Endodermal cell (in vitro differentiated cells): ENCODE measurements at regions not wholly inside any gene's neighbourhood (a gene's known extent, or its start where the extent isn't known, plus 50 kb on each side); places are given as distances from the start of the nearest gene placed in this dataset.

Experiments used
- DNase-seq: peaks from one replicate; pipeline ENCODE4 v3.0.0-alpha.2; 2017
- H3K27ac ChIP-seq: 2 replicates; pipeline ENCODE4 v1.5.1; 2013; ENCODE audit warnings: mild to moderate bottlenecking, low read depth, low read length, moderate library complexity
- H3K27me3 ChIP-seq: 2 replicates; pipeline ENCODE4 v1.6.1; 2013; ENCODE audit warnings: mild to moderate bottlenecking, low read length, moderate library complexity; ENCODE audit not compliant: insufficient read depth, control insufficient read depth, poor library complexity, severe bottlenecking
- H3K36me3 ChIP-seq: 2 replicates; pipeline ENCODE4 v1.7.0; 2013; ENCODE audit warnings: mild to moderate bottlenecking, low read length, moderate library complexity; ENCODE audit not compliant: control insufficient read depth, insufficient read depth
- H3K4me1 ChIP-seq: one replicate; pipeline ENCODE4 v1.7.0; 2013; ENCODE audit warnings: low read length; ENCODE audit not compliant: control insufficient read depth, insufficient read depth
- H3K4me3 ChIP-seq: 2 replicates; pipeline ENCODE4 v1.5.1; 2013; ENCODE audit warnings: mild to moderate bottlenecking, low read length, moderate library complexity
- H3K9ac ChIP-seq: 2 replicates; pipeline ENCODE4 v1.6.1; 2013; ENCODE audit warnings: mild to moderate bottlenecking, low read length, moderate library complexity; ENCODE audit not compliant: poor library complexity, severe bottlenecking; ENCODE audit errors: extremely low read depth
- H3K9me3 ChIP-seq: 2 replicates; pipeline ENCODE4 v1.6.1; 2013; ENCODE audit warnings: mild to moderate bottlenecking, low read length, moderate library complexity; ENCODE audit not compliant: control insufficient read depth
- H3K27ac Mint-ChIP-seq: 2 replicates; pipeline ENCODE4 v1.8.0; 2020; ENCODE audit warnings: mixed read lengths
- H3K27me3 Mint-ChIP-seq: 2 replicates; pipeline ENCODE4 v1.8.0; 2021; ENCODE audit warnings: mild to moderate bottlenecking, mixed read lengths; ENCODE audit not compliant: insufficient read depth
- H3K36me3 Mint-ChIP-seq: 2 replicates; pipeline ENCODE4 v1.8.0; 2020; ENCODE audit warnings: low read depth, mixed read lengths
- H3K4me1 Mint-ChIP-seq: 2 replicates; pipeline ENCODE4 v1.8.0; 2020; ENCODE audit warnings: mixed read lengths
- H3K4me3 Mint-ChIP-seq: 2 replicates; pipeline ENCODE4 v1.8.0; 2020; ENCODE audit warnings: mild to moderate bottlenecking, moderate library complexity, mixed read lengths
- H3K9me3 Mint-ChIP-seq: 2 replicates; pipeline ENCODE4 v1.8.0; 2020; ENCODE audit warnings: mild to moderate bottlenecking, mixed read lengths
- CTCF ChIP-seq: fragments of 200-600 bp; sonication (generic); conservative IDR thresholded peaks from 2 replicates; pipeline ENCODE4 v1.5.0; 2021; ENCODE audit warnings: antibody characterized with exemption, mild to moderate bottlenecking
- WGBS, 2 experiments: methylation state at CpG; one replicate each; pipeline versions ENCODE4 v1.1.5 to v1.1.7; 2013; ENCODE audit warnings: missing lambda C conversion rate in 2 of 2, mixed read lengths in 1 of 2; ENCODE audit not compliant: insufficient coverage in 1 of 2, insufficient read length in 1 of 2; 5-methylcytosine and 5-hydroxymethylcytosine counted together

DNA sequence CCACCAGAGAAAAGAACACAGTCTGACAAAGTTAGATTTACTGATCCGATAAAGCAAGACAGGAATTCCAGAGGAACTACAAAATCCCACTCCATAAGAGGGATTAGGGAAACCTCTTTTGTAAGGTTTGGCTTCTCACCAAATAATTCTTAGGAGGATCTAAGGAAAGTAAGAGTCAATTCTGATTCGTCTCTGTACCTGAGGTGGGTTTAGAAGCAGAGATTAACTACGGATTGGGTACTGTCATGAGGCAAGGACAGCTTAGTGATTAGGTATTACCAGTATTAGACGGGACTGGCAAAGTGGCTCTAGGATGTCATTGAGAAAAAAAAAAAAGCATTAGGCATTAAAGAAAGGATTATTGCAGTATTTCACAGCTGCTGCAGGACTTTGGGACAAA, 371.7 kb upstream of the BRINP3 start:
- DNase-seq, result no peak
- Histone ChIP-seq H3K9me3 (no peaks in the 10 kb centered on the region), H3K4me1 (no peaks in the 10 kb centered on the region), H3K36me3 (no peaks in the 10 kb centered on the region), H3K9ac (no peak overlapping the region), H3K4me3 (no peak overlapping the region), H3K27me3 (no peaks in the 10 kb centered on the region), H3K27ac (no peak overlapping the region)
- Mint-ChIP-seq H3K9me3 (no peaks in the 10 kb centered on the region), H3K27me3 (no peaks in the 10 kb centered on the region), H3K4me1 (no peaks in the 10 kb centered on the region), H3K4me3 (no peak overlapping the region), H3K27ac (no peak overlapping the region), H3K36me3 (no peaks in the 10 kb centered on the region)
- TF ChIP-seq CTCF, result no peak
- WGBS, 2 experiments, result 67 to 91% methylated on average over 3 to 4 of the region's 4 CpGs

DNA sequence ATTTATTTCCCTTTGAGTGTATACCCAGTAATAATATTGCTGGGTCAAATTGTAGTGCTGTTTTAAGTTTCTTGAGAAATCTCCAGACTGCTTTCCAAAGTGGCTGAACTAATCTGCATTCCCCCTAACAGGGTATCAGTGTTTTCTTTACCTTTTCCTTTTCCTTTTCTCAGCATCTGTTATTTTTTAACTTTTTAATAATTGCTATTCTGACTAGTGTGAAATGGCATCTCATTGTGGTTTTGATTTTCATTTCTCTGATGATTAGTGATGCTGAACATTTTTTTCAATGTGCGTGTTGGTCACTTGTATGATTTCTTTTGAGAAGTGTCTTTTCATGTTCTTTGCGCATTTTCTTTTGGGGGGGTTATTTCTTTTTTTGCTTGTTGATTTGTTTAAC, 374.9 kb upstream of the BRINP3 start:
- no peaks in the 10 kb centered on the region for H3K36me3 ChIP-seq
- Mint-ChIP-seq H3K27ac (no peak overlapping the region), H3K4me3 (no peak overlapping the region), H3K9me3 (peaks cover 5% of the 10 kb centered on the region), H3K36me3 (no peaks in the 10 kb centered on the region), H3K4me1 (no peaks in the 10 kb centered on the region), H3K27me3 (no peaks in the 10 kb centered on the region)
- 95 to 100% methylated on average over 1 to 2 of the region's 2 CpGs for WGBS, 2 experiments
- H3K9ac ChIP-seq, result no peak overlapping the region
- no peaks in the 10 kb centered on the region for H3K9me3 ChIP-seq
- H3K4me1 ChIP-seq, result no peaks in the 10 kb centered on the region
- no peak for TF ChIP-seq CTCF
- H3K27me3 ChIP-seq, result no peaks in the 10 kb centered on the region
- DNase-seq, result no peak
- no peak overlapping the region for H3K27ac ChIP-seq
- H3K4me3 ChIP-seq, result no peak overlapping the region

DNA sequence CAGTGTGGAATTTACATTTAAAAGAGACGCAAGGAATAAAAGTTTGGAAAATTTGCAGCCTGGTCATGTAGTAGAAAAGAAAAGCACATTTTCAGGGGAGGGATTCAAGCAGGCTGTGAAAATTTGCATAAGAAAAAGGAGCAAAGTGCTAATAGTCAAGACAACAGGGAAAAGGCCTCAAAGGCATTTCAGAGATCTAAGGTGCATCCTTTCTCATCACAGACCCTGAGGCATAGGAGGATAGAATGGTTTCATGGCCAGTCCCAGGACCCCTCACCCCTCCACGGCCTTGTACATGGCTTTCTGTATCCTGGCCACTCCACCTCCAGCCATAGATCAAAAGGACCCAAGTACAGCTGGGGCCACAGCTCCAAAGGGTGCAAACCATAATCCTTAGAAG, 380.5 kb upstream of the BRINP3 start:
- no peak overlapping the region for H3K4me3 Mint-ChIP-seq
- no peak for TF ChIP-seq CTCF
- peaks cover 27% of the 10 kb centered on the region for H3K9me3 Mint-ChIP-seq
- no peaks in the 10 kb centered on the region for H3K36me3 Mint-ChIP-seq
- H3K9ac ChIP-seq, result no peak overlapping the region
- no peak overlapping the region for H3K4me3 ChIP-seq
- no peaks in the 10 kb centered on the region for H3K4me1 Mint-ChIP-seq
- H3K27me3 ChIP-seq, result no peaks in the 10 kb centered on the region
- H3K36me3 ChIP-seq, result no peaks in the 10 kb centered on the region
- H3K9me3 ChIP-seq, result no peaks in the 10 kb centered on the region
- no peaks in the 10 kb centered on the region for H3K27me3 Mint-ChIP-seq
- 91 to 100% methylated on average over 1 to 2 of the region's 2 CpGs for WGBS, 2 experiments
- DNase-seq, result no peak
- no peaks in the 10 kb centered on the region for H3K4me1 ChIP-seq
- H3K27ac Mint-ChIP-seq, result no peak overlapping the region
- H3K27ac ChIP-seq, result no peak overlapping the region
